HG03103 (cell line): ENCODE measurements at regions not wholly inside any gene's neighbourhood (a gene's known extent, or its start where the extent isn't known, plus 50 kb on each side); places are given as distances from the start of the nearest gene placed in this dataset.
"Not testable (repeated sequence)": the region's sequence is repeated elsewhere in the genome, so short reads cannot be mapped to it uniquely, and the experiment has no call there.

Source experiments
- ATAC-seq: cut with Tn5 transposase; IDR thresholded peaks from one replicate; pipeline ENCODE4 v1.9.1; 2021; ENCODE audit warnings: low read depth; ENCODE audit not compliant: unreplicated experiment

DNA sequence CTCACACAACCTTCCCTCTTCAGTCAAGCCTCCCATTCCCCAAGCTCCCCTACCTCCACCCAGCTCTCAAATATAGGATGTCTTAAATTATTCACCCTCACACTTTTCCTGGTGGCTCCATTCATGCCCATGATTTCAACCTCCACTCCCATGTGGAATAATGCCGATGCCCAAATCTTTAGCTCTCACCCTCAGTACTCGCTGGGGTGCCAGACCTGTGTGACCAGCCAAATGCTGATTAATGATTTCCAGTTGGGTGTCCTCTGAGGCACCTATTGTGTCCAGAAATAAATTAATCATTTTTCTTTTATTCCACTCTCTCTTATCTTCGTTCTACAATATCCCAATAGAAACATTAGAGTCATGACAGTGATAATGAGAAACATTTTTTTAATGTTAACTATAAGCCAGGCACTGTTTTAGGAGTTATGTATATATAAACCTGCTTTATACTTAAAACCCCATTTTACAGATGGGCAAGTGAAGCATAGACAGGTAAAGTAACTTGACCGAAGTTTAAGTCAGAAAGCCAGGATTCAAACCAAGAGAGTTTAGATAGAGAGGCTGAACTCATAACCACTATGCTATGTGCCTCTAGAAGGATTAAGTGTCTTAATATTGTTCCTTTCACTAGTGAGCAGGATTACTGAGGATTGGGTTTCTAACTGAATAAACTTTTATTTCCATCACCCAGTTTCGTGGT is 209.7 kb downstream of the DUSP10 start:
- ATAC-seq = no peak

- ATAC-seq = no peak
Measured at GRCh38 chr1:221541296-221541695, 200.6 kb downstream of the DUSP10 start.

DNA sequence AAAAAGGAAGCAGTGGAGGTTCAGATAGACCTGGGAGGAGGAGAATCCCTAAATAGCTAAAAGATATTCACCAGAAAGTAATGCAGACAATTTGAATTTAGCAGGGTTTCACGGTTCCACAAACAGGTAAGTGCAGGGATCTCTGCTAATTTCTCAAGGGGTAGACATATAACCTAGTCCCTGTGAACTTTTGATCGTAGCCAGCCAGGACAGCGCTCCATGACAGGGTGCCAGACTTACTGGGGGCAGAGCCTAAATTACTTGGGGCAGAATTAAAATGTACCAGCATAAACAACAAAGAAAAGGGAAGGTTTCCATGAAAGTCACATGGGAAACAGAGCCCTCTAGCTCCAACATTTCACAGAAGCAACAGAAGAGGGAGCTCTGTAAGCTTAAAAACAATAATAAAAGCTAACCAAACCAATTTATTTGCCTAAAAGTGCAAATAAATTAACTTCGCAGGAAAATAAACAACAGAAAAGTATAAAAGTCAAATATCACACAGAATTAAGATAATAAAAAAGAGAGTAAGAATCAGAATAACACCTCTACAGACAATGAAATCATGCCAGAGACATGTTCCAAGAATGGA is 198.3 kb downstream of the DUSP10 start:
- no peak for ATAC-seq

DNA sequence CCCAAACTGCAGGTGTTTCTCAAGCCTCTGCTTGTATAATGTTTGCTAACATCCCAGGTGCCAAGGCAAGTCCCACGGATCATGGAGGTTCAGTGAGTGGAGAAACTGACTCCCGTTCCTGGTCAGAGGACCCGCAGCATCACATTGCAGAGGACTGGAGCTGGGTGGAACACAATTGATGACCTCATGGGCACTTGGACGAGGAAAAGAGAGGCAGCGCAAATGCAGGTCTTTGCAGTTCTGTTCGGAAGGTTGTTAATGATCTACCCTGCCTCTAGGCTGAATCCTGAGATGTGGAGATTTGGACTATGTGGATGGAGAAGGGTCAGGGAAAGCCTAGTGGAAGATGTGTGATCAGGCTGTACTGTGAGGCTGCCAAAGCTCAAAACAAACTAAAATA is 192.9 kb downstream of the DUSP10 start:
- no peak for ATAC-seq

DNA sequence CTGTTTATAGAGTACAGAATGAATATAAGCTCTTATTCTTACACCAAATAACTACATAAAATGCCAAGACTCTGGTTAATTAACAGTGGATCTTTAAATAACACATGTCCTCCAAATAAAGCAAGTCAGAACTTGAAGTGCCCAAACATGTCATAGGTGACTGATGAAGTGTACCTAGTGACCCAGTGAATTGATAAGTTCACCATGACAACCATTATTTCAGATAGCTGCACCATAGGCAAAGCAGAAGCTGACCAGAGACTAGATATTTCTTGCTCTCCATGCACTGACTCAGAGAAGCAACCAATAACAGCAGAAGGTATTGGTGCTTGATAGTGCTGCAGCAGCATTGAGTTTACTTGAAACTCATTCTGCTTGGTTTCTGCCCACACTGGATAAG is 192.1 kb downstream of the DUSP10 start:
- no peak for ATAC-seq

- ATAC-seq = not testable (repeated sequence)
Measured at GRCh38 chr1:221552792-221553191, 189.1 kb downstream of the DUSP10 start.

- ATAC-seq = no peak
Measured at GRCh38 chr1:221555689-221556433, 186.0 kb downstream of the DUSP10 start.

DNA sequence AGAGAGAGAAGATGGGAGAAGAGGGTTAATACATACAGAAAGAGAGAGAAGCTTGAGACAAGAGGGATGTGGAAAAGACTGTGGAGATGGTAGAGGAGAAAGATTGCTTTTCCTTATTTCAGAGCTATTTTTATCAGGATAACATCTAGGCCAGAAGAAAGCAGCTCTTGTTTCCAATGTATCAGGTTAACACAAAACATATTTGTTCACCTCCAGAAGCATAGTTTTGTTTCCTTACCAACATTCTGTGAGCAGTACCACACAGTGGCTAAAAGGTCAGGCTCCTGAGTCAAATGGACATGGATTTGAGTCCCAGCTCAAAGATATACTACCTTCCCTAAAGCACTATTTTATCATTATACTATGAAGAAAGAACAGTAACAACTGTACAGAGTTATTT is 185.5 kb downstream of the DUSP10 start:
- no peak for ATAC-seq

GRCh38 chr1:221557013-221557412 is 184.9 kb downstream of the DUSP10 start:
- no peak for ATAC-seq

GRCh38 chr1:221558396-221558795 is 183.5 kb downstream of the DUSP10 start:
- no peak for ATAC-seq

GRCh38 chr1:221559911-221560310 is 182.0 kb downstream of the DUSP10 start:
- ATAC-seq = no peak

- ATAC-seq = no peak
Measured at GRCh38 chr1:221562542-221563475, 179.1 kb downstream of the DUSP10 start.

- ATAC-seq = no peak
Measured at GRCh38 chr1:221563476-221563921, 178.4 kb downstream of the DUSP10 start.

GRCh38 chr1:221564891-221565290 is 177.0 kb downstream of the DUSP10 start:
- no peak for ATAC-seq

- no peak for ATAC-seq
Measured at GRCh38 chr1:221565711-221566110, 176.2 kb downstream of the DUSP10 start.

- ATAC-seq = no peak
Measured at GRCh38 chr1:221567859-221568507, 173.9 kb downstream of the DUSP10 start.

- ATAC-seq = no peak
Measured at GRCh38 chr1:221573756-221574155, 168.1 kb downstream of the DUSP10 start.

GRCh38 chr1:221574529-221574928 is 167.4 kb downstream of the DUSP10 start:
- ATAC-seq = no peak

DNA sequence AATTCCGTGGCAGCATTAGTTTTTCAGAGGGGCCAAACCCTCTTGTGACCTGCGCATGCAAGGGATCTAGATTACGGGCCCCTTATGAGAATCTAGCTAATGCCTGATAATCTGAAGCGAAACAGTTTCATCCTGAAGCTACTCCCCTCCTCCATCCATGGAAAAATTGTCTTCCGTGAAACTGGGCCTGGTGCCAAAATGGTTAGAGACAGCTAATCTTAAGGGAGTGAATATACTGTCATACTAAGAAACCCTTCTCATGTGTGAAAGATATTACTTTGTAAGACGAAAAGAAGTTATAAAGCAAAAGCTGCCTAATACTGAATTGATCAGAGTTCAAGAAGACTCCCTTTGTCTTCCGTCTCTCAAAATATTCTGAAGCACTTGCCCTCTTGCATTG is 166.3 kb downstream of the DUSP10 start:
- ATAC-seq = no peak

DNA sequence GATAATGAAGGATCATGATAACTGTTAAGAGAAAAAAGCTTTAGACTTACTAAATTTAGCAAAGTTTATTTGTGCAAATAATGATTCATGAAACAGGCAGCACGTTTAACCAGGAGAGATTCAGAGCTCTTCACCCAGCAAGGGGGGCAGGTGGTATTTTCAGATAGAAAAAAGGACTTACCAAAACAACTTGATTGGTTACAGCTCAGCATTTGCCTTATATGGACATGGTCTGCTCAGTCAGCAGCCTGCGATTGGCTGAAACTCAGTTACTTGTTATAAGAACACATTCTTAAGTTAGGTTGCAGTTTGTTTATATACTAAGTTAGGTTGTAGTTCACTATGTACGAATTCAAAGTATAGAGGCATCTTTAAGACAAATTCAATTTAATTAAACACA is 165.6 kb downstream of the DUSP10 start:
- no peak for ATAC-seq
